ENCODE measurements at regions not wholly inside any gene's neighbourhood (a gene's known extent, or its start where the extent isn't known, plus 50 kb on each side); places are given as distances from the start of the nearest gene placed in this dataset.

GRCh38 chr17:13346592-13346991, 255.1 kb downstream of the HS3ST3A1 start:
- TF ChIP-seq CTCF (IDR thresholded peaks at IDR 0.05) (no peak), POLR2A (IDR thresholded peaks at IDR 0.05) (no peak)

Data from esophagus squamous epithelium (tissue), 4 donors.